Keratinocyte (primary cell): ENCODE measurements at regions not wholly inside any gene's neighbourhood (a gene's known extent, or its start where the extent isn't known, plus 50 kb on each side); places are given as distances from the start of the nearest gene placed in this dataset.

Experiments used
- DNase-seq: peaks from one replicate; pipeline ENCODE4 v3.0.0-alpha.2; 2011; ENCODE audit warnings: low read depth, missing footprints, low spot score
- FAIRE-seq: peaks from 2 replicates; lab custom pipeline; 2011; peaks lifted over from hg19 to GRCh38; lab: Jason Lieb, UNC
- H2AFZ ChIP-seq: 2 replicates; pipeline ENCODE4 v1.6.0; 2012; ENCODE audit warnings: low read length, control low read depth, inconsistent platforms; ENCODE audit not compliant: control insufficient read depth
- H3K27ac ChIP-seq: 2 replicates; pipeline ENCODE4 v1.5.1; 2011; ENCODE audit warnings: low read length; ENCODE audit not compliant: control insufficient read depth, insufficient read depth
- H3K27me3 ChIP-seq: 3 replicates; pipeline ENCODE4 v1.6.0; 2011; ENCODE audit warnings: low read length; ENCODE audit not compliant: control insufficient read depth, insufficient read depth; ENCODE audit errors: extremely low read depth
- H3K36me3 ChIP-seq, 2 experiments: 2 replicates in 1 of 2; 3 replicates in 1 of 2; pipeline ENCODE4 v1.5.1; 2011; ENCODE audit warnings: low read length in 2 of 2, mild to moderate bottlenecking in 1 of 2; ENCODE audit not compliant: control insufficient read depth in 2 of 2, insufficient read depth in 2 of 2; ENCODE audit errors: extremely low read depth in 1 of 2
- H3K4me1 ChIP-seq: 3 replicates; pipeline ENCODE4 v1.5.1; 2011; ENCODE audit warnings: low read length; ENCODE audit not compliant: control insufficient read depth, insufficient read depth; ENCODE audit errors: extremely low read depth
- H3K4me2 ChIP-seq: 3 replicates; pipeline ENCODE4 v1.6.0; 2011; ENCODE audit warnings: low read depth, low read length; ENCODE audit not compliant: control insufficient read depth, insufficient read depth; ENCODE audit errors: extremely low read depth
- H3K4me3 ChIP-seq, 3 experiments: fragments of 200-600 bp in 1 of 3; sonication (generic) in 1 of 3; 2 replicates in 2 of 3; 3 replicates in 1 of 3; pipeline ENCODE4 v1.5.1; 2011 to 2016; ENCODE audit warnings: low read length in 3 of 3, mild to moderate bottlenecking in 3 of 3, control low read depth in 2 of 3, inconsistent platforms in 1 of 3, low read depth in 1 of 3, mixed read lengths in 1 of 3, mixed run types in 1 of 3, moderate library complexity in 1 of 3; ENCODE audit not compliant: control insufficient read depth in 2 of 3, insufficient read depth in 2 of 3; ENCODE audit errors: extremely low read depth in 1 of 3
- H3K79me2 ChIP-seq: 2 replicates; pipeline ENCODE4 v1.6.0; 2012; ENCODE audit warnings: low read length; ENCODE audit not compliant: control insufficient read depth, insufficient read depth
- H3K9ac ChIP-seq: 3 replicates; pipeline ENCODE4 v1.6.0; 2011; ENCODE audit warnings: low read length; ENCODE audit not compliant: control insufficient read depth, insufficient read depth; ENCODE audit errors: extremely low read depth
- H3K9me1 ChIP-seq: 3 replicates; pipeline ENCODE4 v1.6.0; 2011; ENCODE audit warnings: low read length; ENCODE audit not compliant: control insufficient read depth, insufficient read depth; ENCODE audit errors: extremely low read depth
- H3K9me3 ChIP-seq: 2 replicates; pipeline ENCODE4 v1.5.1; 2012; ENCODE audit warnings: low read depth, low read length; ENCODE audit not compliant: control insufficient read depth
- H4K20me1 ChIP-seq: 3 replicates; pipeline ENCODE4 v1.6.0; 2011; ENCODE audit warnings: low read length; ENCODE audit not compliant: control insufficient read depth, insufficient read depth; ENCODE audit errors: extremely low read depth
- EZH2 ChIP-seq: IDR thresholded peaks from one replicate; pipeline ENCODE4 v1.6.1; 2012; ENCODE audit warnings: inconsistent platforms, mild to moderate bottlenecking, low read length, moderate library complexity
- dilution Hi-C: fragments of 300-500 bp; cut with MboI; formaldehyde crosslinking; loops from one replicate; pipeline ENCODE4 v1.7.0; 2020; ENCODE audit warnings: low sequenced_read_pairs; ENCODE audit not compliant: extremely low pct_ligation_motif_present
- TF ChIP-seq, protein P1 (sequence below), 3 experiments: IDR thresholded peaks in 1 of 3; conservative IDR thresholded peaks in 1 of 3; optimal IDR thresholded peaks in 1 of 3; 2 replicates in 2 of 3; 3 replicates in 1 of 3; pipeline versions ENCODE3 to v1.5.1; 2011; ENCODE audit warnings: low read length in 3 of 3, mild to moderate bottlenecking in 3 of 3, moderate library complexity in 2 of 3, control low read depth in 1 of 3, inconsistent platforms in 1 of 3; ENCODE audit not compliant: insufficient read depth in 2 of 3; ENCODE audit errors: extremely low read depth in 1 of 3

DNA sequence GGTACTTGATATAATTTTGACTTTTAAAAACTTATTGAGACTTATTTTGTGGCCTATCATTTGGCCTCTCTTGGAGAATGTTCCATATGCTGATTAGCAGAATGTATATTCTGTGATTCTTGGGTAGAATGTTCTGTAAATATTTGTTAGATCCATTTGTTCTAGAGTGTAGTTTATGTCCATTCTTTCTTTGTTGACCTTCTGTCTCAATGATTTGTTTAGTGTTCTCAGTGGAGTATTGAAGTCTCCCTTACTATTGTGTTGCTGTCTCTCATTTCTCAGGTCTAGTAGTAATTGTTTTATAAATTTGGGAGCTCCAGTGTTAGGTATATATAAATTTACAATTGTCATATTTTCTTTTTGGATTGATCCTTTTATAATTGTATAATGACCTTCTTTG, 349.6 kb upstream of the CWC22 start:
- no peaks in the 10 kb centered on the region for H3K27me3 ChIP-seq
- H3K27ac ChIP-seq: no peak overlapping the region
- no peaks in the 10 kb centered on the region for H3K9me1 ChIP-seq
- FAIRE-seq: no peak
- no peak overlapping the region for H2AFZ ChIP-seq
- H3K79me2 ChIP-seq: no peaks in the 10 kb centered on the region
- H3K4me2 ChIP-seq: no peak overlapping the region
- H3K4me3 ChIP-seq: no peak overlapping the region
- DNase-seq: no peak
- H3K4me1 ChIP-seq: peaks cover 7% of the 10 kb centered on the region
- H3K9me3 ChIP-seq: no peaks in the 10 kb centered on the region
- dilution Hi-C loops: no loop called here
- no peaks in the 10 kb centered on the region for H3K36me3 ChIP-seq
- no peaks in the 10 kb centered on the region for H4K20me1 ChIP-seq
- no peak overlapping the region for H3K9ac ChIP-seq
- TF ChIP-seq, protein P1, sequence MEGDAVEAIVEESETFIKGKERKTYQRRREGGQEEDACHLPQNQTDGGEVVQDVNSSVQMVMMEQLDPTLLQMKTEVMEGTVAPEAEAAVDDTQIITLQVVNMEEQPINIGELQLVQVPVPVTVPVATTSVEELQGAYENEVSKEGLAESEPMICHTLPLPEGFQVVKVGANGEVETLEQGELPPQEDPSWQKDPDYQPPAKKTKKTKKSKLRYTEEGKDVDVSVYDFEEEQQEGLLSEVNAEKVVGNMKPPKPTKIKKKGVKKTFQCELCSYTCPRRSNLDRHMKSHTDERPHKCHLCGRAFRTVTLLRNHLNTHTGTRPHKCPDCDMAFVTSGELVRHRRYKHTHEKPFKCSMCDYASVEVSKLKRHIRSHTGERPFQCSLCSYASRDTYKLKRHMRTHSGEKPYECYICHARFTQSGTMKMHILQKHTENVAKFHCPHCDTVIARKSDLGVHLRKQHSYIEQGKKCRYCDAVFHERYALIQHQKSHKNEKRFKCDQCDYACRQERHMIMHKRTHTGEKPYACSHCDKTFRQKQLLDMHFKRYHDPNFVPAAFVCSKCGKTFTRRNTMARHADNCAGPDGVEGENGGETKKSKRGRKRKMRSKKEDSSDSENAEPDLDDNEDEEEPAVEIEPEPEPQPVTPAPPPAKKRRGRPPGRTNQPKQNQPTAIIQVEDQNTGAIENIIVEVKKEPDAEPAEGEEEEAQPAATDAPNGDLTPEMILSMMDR (optimal IDR thresholded peaks at IDR 0.05 in 1 of 3, IDR thresholded peaks at IDR 0.05 in 1 of 3, conservative IDR thresholded peaks at IDR 0.05 in 1 of 3; ENCODE audit: extremely low read depth in 1 of 3, insufficient read depth in 2 of 3, low read length in 3 of 3): no peak
- TF ChIP-seq EZH2: no peak

DNA sequence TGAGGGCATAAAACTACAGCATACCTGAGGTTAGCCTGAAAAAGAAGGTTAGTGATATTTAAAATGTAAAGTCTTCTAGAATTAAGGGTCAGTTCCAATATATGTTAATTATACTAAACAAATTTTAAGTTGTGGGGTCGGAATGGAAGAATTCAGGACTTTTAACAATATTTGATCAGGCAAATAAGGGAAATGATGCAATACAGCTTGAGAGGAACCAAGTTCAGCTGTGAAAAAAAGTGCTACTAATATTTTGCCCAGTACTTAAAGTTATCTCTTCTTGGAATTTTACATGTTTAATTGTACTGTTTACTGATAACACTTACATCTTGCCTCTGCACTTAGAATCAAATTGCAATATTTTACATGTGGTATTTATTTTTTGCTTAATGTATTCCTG, 345.5 kb upstream of the CWC22 start:
- Histone ChIP-seq H3K4me1 (no peaks in the 10 kb centered on the region), H3K36me3 (no peaks in the 10 kb centered on the region), H4K20me1 (no peaks in the 10 kb centered on the region), H3K9ac (no peak overlapping the region), H3K9me1 (no peaks in the 10 kb centered on the region), H3K27ac (no peak overlapping the region), H3K79me2 (no peaks in the 10 kb centered on the region), H3K4me2 (no peak overlapping the region), H3K4me3 (no peak overlapping the region), H3K27me3 (no peaks in the 10 kb centered on the region), H3K9me3 (no peaks in the 10 kb centered on the region), H2AFZ (no peak overlapping the region)
- DNase-seq: no peak
- FAIRE-seq: no peak
- dilution Hi-C loops: no loop called here
- TF ChIP-seq, protein P1 (optimal IDR thresholded peaks at IDR 0.05 in 1 of 3, IDR thresholded peaks at IDR 0.05 in 1 of 3, conservative IDR thresholded peaks at IDR 0.05 in 1 of 3; ENCODE audit: extremely low read depth in 1 of 3, insufficient read depth in 2 of 3, low read length in 3 of 3): no peak
- no peak for TF ChIP-seq EZH2
